CD4-positive, alpha-beta T cell (primary cell): ENCODE measurements at regions not wholly inside any gene's neighbourhood (a gene's known extent, or its start where the extent isn't known, plus 50 kb on each side); places are given as distances from the start of the nearest gene placed in this dataset.

Experiments
- ATAC-seq: fragments of 200-7000 bp; cut with Tn5 transposase; one replicate; pipeline ENCODE4 v1.10.0; 2022; ENCODE audit warnings: mild to moderate bottlenecking; ENCODE audit not compliant: poor library complexity
- CTCF ChIA-PET: fragments of 350-600 bp; sonication (Branson Sonifier 250); formaldehyde crosslinking; loops from one replicate; lab custom pipeline; 2021; ENCODE audit warnings: antibody characterized with exemption, inconsistent platforms; lab: Charles Lee
- POLR2A ChIA-PET: fragments of 350-600 bp; sonication (Branson Sonifier 250); formaldehyde crosslinking; loops from one replicate; lab custom pipeline; 2021; ENCODE audit warnings: antibody characterized with exemption, inconsistent platforms; lab: Charles Lee
- DNase-seq, 14 experiments: peaks; one replicate each; pipeline ENCODE4 v3.0.0-alpha.2; 2013 to 2020; ENCODE audit warnings: mixed read lengths in 2 of 14
- H3K27ac ChIP-seq, 2 donors: one replicate each; pipeline versions ENCODE4 v1.5.1 to v1.7.0; 2013; ENCODE audit warnings: low read length in 2 of 2, low read depth in 1 of 2, mild to moderate bottlenecking in 1 of 2
- H3K27me3 ChIP-seq, 2 experiments: 1 replicate in 1 of 2; 2 replicates in 1 of 2; pipeline versions ENCODE4 v1.6.1 to v1.7.0; 2013; ENCODE audit warnings: low read length in 2 of 2, control low read depth in 1 of 2, mild to moderate bottlenecking in 1 of 2, moderate library complexity in 1 of 2; ENCODE audit not compliant: insufficient read depth in 2 of 2, control insufficient read depth in 1 of 2
- H3K36me3 ChIP-seq: one replicate; pipeline ENCODE4 v1.6.1; 2013; ENCODE audit warnings: low read length, control low read depth; ENCODE audit not compliant: insufficient read depth
- H3K4me1 ChIP-seq: one replicate; pipeline ENCODE4 v1.6.1; 2013; ENCODE audit warnings: low read length, control low read depth; ENCODE audit not compliant: insufficient read depth
- H3K4me3 ChIP-seq: one replicate; pipeline ENCODE4 v1.5.1; 2013; ENCODE audit warnings: mild to moderate bottlenecking, low read length, moderate library complexity
- H3K9me3 ChIP-seq, 2 experiments: 1 replicate in 1 of 2; 2 replicates in 1 of 2; pipeline versions ENCODE4 v1.6.1 to v1.7.0; 2013; ENCODE audit warnings: low read length in 2 of 2, mild to moderate bottlenecking in 2 of 2, control low read depth in 1 of 2, moderate library complexity in 1 of 2; ENCODE audit not compliant: control insufficient read depth in 1 of 2, insufficient read depth in 1 of 2
- H3K27ac Mint-ChIP-seq: one replicate; pipeline ENCODE4 v1.8.0; 2020; ENCODE audit warnings: mixed read lengths
- H3K27me3 Mint-ChIP-seq: one replicate; pipeline ENCODE4 v1.8.0; 2021; ENCODE audit warnings: mixed read lengths
- H3K36me3 Mint-ChIP-seq: one replicate; pipeline ENCODE4 v1.8.0; 2021; ENCODE audit warnings: low read depth, mixed read lengths
- H3K4me1 Mint-ChIP-seq: one replicate; pipeline ENCODE4 v1.8.0; 2021; ENCODE audit warnings: low read depth, mixed read lengths
- H3K4me3 Mint-ChIP-seq: one replicate; pipeline ENCODE4 v1.8.0; 2020; ENCODE audit warnings: mild to moderate bottlenecking, mixed read lengths
- H3K9me3 Mint-ChIP-seq: one replicate; pipeline ENCODE4 v1.8.0; 2020; ENCODE audit warnings: mixed read lengths
- intact Hi-C, 2 experiments: fragments of 100-400 bp; cut with DNase I in 1 of 2; cut with micrococcal nuclease in 1 of 2; formaldehyde crosslinking; loops; one replicate each; pipeline versions ENCODE4 v1.15.1 to v1.9.0; 2023 to 2025; cut with DNase I, micrococcal nuclease
- TF ChIP-seq, protein P1 (sequence below): fragments of 200-600 bp; IDR thresholded peaks from one replicate; pipeline ENCODE4 v1.8.0; 2022; ENCODE audit warnings: antibody characterized with exemption, mild to moderate bottlenecking

DNA sequence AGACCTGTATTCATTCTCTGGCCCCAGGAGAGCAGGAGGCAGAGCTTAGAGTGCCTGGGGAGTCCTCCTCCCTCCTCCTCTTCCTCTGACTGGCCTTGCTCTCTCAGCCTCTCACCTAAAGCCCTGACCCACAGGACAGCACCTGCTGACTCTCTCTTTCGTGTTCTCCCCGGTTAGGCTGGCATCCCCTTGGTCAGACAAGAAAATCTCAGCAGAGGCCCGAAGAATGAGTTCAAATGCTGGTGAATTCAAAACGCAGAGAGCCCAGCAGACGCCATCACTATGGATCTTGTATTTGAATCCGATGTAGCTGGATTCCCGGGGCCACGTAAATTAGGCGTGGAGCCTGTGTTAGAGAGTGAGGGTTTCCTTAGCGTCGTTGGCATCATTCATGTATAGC is 255.3 kb downstream of the KLF6 start:
- H3K36me3 ChIP-seq = no peaks in the 10 kb centered on the region
- H3K27ac ChIP-seq = no peak overlapping the region
- no peaks in the 10 kb centered on the region for H3K9me3 ChIP-seq
- ATAC-seq (no peak), DNase-seq (no peak)
- no peaks in the 10 kb centered on the region for H3K4me1 ChIP-seq
- Mint-ChIP-seq H3K27me3 (no peaks in the 10 kb centered on the region), H3K4me3 (no peak overlapping the region), H3K27ac (no peak overlapping the region), H3K36me3 (no peaks in the 10 kb centered on the region), H3K4me1 (no peaks in the 10 kb centered on the region), H3K9me3 (no peaks in the 10 kb centered on the region)
- no peaks in the 10 kb centered on the region for H3K27me3 ChIP-seq
- ChIA-PET POLR2A (no interaction called here), CTCF (no interaction called here)
- TF ChIP-seq, protein P1, sequence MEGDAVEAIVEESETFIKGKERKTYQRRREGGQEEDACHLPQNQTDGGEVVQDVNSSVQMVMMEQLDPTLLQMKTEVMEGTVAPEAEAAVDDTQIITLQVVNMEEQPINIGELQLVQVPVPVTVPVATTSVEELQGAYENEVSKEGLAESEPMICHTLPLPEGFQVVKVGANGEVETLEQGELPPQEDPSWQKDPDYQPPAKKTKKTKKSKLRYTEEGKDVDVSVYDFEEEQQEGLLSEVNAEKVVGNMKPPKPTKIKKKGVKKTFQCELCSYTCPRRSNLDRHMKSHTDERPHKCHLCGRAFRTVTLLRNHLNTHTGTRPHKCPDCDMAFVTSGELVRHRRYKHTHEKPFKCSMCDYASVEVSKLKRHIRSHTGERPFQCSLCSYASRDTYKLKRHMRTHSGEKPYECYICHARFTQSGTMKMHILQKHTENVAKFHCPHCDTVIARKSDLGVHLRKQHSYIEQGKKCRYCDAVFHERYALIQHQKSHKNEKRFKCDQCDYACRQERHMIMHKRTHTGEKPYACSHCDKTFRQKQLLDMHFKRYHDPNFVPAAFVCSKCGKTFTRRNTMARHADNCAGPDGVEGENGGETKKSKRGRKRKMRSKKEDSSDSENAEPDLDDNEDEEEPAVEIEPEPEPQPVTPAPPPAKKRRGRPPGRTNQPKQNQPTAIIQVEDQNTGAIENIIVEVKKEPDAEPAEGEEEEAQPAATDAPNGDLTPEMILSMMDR = no peak
- no peak overlapping the region for H3K4me3 ChIP-seq
- intact Hi-C loops = no loop called here

DNA sequence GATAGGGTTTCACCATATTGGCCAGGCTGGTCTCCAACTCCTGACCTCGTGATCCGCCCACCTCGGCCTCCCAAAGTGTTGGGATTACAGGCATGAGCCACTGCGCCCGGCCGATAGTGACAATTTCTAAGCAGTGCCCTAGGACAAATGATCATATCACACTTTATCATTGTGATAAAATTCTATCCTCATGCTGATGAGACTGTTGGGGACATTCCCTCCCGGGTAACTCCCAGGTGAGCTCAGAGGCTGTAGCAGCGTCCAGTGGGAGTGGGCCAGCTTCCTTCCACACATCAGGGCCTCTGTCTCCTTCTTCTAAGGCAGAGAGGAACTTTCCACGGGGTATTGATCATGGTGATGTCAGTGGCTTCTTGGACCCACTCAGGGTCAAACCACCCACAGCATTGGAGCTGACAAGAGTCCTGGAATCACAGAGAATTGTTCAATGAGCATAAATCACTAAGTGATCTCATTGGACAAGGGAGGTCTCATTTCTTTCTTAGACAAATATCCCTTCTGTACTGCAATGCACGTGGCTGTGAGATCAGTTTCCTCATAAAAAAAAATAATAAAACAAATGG is 256.1 kb downstream of the KLF6 start:
- ATAC-seq (no peak), DNase-seq (no peak)
- H3K4me3 Mint-ChIP-seq = no peak overlapping the region
- Histone ChIP-seq H3K4me3 (no peak overlapping the region), H3K27ac (no peak overlapping the region), H3K36me3 (no peaks in the 10 kb centered on the region), H3K27me3 (no peaks in the 10 kb centered on the region), H3K9me3 (no peaks in the 10 kb centered on the region), H3K4me1 (no peaks in the 10 kb centered on the region)
- no peak overlapping the region for H3K27ac Mint-ChIP-seq
- intact Hi-C loops = no loop called here
- H3K4me1 Mint-ChIP-seq = no peaks in the 10 kb centered on the region
- ChIA-PET POLR2A (no interaction called here), CTCF (no interaction called here)
- H3K9me3 Mint-ChIP-seq = no peaks in the 10 kb centered on the region
- TF ChIP-seq, protein P1 = no peak
- H3K27me3 Mint-ChIP-seq = no peaks in the 10 kb centered on the region
- H3K36me3 Mint-ChIP-seq = no peaks in the 10 kb centered on the region

DNA sequence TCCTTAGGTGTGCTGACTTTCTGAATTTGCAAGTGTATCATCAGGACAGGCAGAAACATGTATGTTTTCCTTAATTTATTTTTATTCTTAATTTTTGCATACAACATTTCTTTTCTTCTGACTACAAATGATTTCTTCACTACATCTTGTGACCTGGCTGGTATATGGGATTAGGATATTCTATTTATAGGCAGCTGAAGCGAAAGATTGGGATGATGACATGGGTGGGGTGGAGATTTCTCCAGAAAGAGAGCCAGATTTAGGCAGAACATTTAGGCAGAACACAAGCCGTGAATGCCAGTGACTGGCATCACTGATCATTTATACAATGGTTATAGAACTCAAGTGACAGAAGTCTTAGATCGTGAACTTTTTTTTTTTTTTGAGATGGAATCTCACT is 256.7 kb downstream of the KLF6 start:
- H3K27me3 Mint-ChIP-seq = no peaks in the 10 kb centered on the region
- H3K4me1 ChIP-seq = no peaks in the 10 kb centered on the region
- intact Hi-C loops = no loop called here
- no peaks in the 10 kb centered on the region for H3K36me3 ChIP-seq
- H3K36me3 Mint-ChIP-seq = no peaks in the 10 kb centered on the region
- H3K9me3 ChIP-seq = no peaks in the 10 kb centered on the region
- H3K27ac Mint-ChIP-seq = no peak overlapping the region
- no peaks in the 10 kb centered on the region for H3K9me3 Mint-ChIP-seq
- ChIA-PET CTCF (no interaction called here), POLR2A (no interaction called here)
- ATAC-seq (no peak), DNase-seq (no peak)
- TF ChIP-seq, protein P1 = no peak
- no peak overlapping the region for H3K4me3 Mint-ChIP-seq
- no peaks in the 10 kb centered on the region for H3K4me1 Mint-ChIP-seq
- H3K27ac ChIP-seq = no peak overlapping the region
- H3K27me3 ChIP-seq = no peaks in the 10 kb centered on the region
- no peak overlapping the region for H3K4me3 ChIP-seq
